ENCODE measurements at regions not wholly inside any gene's neighbourhood (a gene's known extent, or its start where the extent isn't known, plus 50 kb on each side); places are given as distances from the start of the nearest gene placed in this dataset.

DNA sequence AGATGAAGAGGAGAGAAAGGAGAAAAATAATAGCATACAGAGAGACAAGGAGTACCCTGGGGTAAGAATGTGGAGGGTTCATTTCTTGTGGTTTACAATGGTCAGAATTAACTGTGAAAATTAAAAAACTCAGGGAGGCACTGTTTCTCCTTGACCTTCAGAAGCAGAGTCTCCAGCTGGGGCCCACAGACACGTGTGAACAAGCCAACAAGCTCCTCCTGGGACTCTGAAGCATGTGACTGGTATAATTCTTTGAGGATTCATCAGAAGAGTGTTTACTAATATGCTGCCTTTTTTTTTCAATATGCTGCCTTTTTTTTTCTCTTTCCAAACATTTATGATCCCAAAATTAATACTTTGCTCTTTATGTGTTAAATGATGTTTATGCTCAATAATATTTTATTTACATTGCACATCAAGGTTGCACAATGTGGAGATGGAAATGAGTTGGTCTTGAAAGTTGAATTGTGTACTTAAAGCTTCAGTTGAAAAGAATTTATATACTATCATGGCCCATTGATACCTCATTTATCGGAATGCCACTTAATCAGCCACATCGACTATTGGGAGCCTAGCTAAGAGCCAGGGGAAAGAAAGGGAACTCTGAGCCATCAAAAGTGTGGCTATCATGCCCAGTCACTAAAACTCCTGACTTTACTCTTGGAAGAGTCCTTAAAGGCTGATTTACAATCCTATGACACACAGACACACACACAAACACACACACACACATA lies 134.7 kb upstream of the RHOBTB1 start:
- TF ChIP-seq, protein P1, sequence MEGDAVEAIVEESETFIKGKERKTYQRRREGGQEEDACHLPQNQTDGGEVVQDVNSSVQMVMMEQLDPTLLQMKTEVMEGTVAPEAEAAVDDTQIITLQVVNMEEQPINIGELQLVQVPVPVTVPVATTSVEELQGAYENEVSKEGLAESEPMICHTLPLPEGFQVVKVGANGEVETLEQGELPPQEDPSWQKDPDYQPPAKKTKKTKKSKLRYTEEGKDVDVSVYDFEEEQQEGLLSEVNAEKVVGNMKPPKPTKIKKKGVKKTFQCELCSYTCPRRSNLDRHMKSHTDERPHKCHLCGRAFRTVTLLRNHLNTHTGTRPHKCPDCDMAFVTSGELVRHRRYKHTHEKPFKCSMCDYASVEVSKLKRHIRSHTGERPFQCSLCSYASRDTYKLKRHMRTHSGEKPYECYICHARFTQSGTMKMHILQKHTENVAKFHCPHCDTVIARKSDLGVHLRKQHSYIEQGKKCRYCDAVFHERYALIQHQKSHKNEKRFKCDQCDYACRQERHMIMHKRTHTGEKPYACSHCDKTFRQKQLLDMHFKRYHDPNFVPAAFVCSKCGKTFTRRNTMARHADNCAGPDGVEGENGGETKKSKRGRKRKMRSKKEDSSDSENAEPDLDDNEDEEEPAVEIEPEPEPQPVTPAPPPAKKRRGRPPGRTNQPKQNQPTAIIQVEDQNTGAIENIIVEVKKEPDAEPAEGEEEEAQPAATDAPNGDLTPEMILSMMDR (IDR thresholded peaks at IDR 0.05): no peak
- no peak for TF ChIP-seq POLR2AphosphoS5 (IDR thresholded peaks at IDR 0.05)
